Esophagus squamous epithelium (tissue), 5 donors: ENCODE measurements at regions not wholly inside any gene's neighbourhood (a gene's known extent, or its start where the extent isn't known, plus 50 kb on each side); places are given as distances from the start of the nearest gene placed in this dataset.
A peak's percentile ranks its signal among the peaks of the same experiment; 100 is the strongest.

Experiments
- DNase-seq: peaks from one replicate; lab custom pipeline; 2025; lab: John Stamatoyannopoulos, UW
- H3K27ac ChIP-seq, 4 donors: fragments of 200-600 bp; sonication (generic); one replicate each; pipeline ENCODE4 v1.5.1; 2016 to 2019; ENCODE audit warnings: mild to moderate bottlenecking in 1 of 4
- H3K27me3 ChIP-seq, 4 donors: fragments of 200-600 bp; sonication (generic); 1 replicate in 3 of 4; 2 replicates in 1 of 4; pipeline versions ENCODE4 v1.5.1 to v1.6.0; 2017 to 2021; ENCODE audit warnings: antibody characterized with exemption in 1 of 4
- H3K36me3 ChIP-seq, 3 donors: fragments of 200-600 bp; sonication (generic); one replicate each; pipeline ENCODE4 v1.5.1; 2016 to 2019
- H3K4me1 ChIP-seq, 3 donors: fragments of 200-600 bp; sonication (generic); one replicate each; pipeline ENCODE4 v1.5.1; 2017 to 2019
- H3K4me3 ChIP-seq, 4 donors: fragments of 200-600 bp; sonication (generic); 1 replicate in 3 of 4; 2 replicates in 1 of 4; pipeline ENCODE4 v1.5.1; 2016 to 2019; ENCODE audit warnings: mild to moderate bottlenecking in 2 of 4, moderate library complexity in 1 of 4
- H3K9me3 ChIP-seq, 3 donors: fragments of 200-600 bp; sonication (generic); one replicate each; pipeline ENCODE4 v1.5.1; 2016 to 2019
- POLR2A ChIP-seq, 4 donors: fragments of 450-650 bp; IDR thresholded peaks; one replicate each; pipeline ENCODE4 v1.6.1; 2017; ENCODE audit warnings: antibody characterized with exemption in 4 of 4, mild to moderate bottlenecking in 4 of 4, moderate library complexity in 3 of 4
- WGBS, 2 donors: methylation state at CpG; one replicate each; pipeline ENCODE4 v1.1.5; 2018; 5-methylcytosine and 5-hydroxymethylcytosine counted together
- intact Hi-C: fragments of 100-400 bp; cut with DNase I; formaldehyde crosslinking; loops from one replicate; pipeline ENCODE4 v1.15.0; 2022
- TF ChIP-seq, protein P1 (sequence below), 6 experiments: fragments of 450-650 bp in 4 of 6; fragments of 200-600 bp in 2 of 6; sonication (generic) in 2 of 6; IDR thresholded peaks; one replicate each; pipeline ENCODE4 v1.5.1; 2016 to 2019; ENCODE audit warnings: antibody characterized with exemption in 6 of 6, mild to moderate bottlenecking in 4 of 6, moderate library complexity in 4 of 6
- donor health status: DM: yes; HTN: yes; CAD: no.

DNA sequence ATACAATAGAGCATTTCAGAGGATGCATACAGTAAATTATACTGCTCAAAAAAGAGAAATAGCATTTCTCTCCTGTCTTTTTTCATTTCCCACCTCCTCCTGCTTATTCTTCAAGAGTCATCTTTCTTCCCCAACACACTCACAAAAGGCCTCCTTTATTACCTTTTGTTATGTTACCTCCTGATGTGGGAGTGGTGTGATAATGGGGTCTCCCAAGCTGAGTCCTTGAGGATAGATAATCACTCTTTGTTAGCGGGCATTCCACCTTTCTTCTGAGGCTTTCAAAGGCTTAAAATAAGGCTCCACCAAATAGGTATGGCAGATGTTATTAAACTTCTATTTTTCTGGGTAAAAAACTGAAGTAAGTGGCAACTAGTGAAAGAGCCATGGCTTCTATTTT is 159.8 kb downstream of the CPEB2 start:
- no peaks in the 10 kb centered on the region for H3K27me3 ChIP-seq
- no peak overlapping the region for H3K27ac ChIP-seq
- peaks cover 0 to 45% (median 8%) of the 10 kb centered on the region in 3 donors for H3K4me1 ChIP-seq
- WGBS, 2 donors = 100% methylated on average over 1 of the region's 1 CpG
- H3K36me3 ChIP-seq = no peaks in the 10 kb centered on the region
- DNase-seq = no peak
- H3K4me3 ChIP-seq = no peak overlapping the region
- H3K9me3 ChIP-seq = no peaks in the 10 kb centered on the region
- intact Hi-C loops = no loop called here
- TF ChIP-seq POLR2A (IDR thresholded peaks at IDR 0.05) = no peak
- TF ChIP-seq, protein P1, sequence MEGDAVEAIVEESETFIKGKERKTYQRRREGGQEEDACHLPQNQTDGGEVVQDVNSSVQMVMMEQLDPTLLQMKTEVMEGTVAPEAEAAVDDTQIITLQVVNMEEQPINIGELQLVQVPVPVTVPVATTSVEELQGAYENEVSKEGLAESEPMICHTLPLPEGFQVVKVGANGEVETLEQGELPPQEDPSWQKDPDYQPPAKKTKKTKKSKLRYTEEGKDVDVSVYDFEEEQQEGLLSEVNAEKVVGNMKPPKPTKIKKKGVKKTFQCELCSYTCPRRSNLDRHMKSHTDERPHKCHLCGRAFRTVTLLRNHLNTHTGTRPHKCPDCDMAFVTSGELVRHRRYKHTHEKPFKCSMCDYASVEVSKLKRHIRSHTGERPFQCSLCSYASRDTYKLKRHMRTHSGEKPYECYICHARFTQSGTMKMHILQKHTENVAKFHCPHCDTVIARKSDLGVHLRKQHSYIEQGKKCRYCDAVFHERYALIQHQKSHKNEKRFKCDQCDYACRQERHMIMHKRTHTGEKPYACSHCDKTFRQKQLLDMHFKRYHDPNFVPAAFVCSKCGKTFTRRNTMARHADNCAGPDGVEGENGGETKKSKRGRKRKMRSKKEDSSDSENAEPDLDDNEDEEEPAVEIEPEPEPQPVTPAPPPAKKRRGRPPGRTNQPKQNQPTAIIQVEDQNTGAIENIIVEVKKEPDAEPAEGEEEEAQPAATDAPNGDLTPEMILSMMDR (IDR thresholded peaks at IDR 0.05) = no peak

DNA sequence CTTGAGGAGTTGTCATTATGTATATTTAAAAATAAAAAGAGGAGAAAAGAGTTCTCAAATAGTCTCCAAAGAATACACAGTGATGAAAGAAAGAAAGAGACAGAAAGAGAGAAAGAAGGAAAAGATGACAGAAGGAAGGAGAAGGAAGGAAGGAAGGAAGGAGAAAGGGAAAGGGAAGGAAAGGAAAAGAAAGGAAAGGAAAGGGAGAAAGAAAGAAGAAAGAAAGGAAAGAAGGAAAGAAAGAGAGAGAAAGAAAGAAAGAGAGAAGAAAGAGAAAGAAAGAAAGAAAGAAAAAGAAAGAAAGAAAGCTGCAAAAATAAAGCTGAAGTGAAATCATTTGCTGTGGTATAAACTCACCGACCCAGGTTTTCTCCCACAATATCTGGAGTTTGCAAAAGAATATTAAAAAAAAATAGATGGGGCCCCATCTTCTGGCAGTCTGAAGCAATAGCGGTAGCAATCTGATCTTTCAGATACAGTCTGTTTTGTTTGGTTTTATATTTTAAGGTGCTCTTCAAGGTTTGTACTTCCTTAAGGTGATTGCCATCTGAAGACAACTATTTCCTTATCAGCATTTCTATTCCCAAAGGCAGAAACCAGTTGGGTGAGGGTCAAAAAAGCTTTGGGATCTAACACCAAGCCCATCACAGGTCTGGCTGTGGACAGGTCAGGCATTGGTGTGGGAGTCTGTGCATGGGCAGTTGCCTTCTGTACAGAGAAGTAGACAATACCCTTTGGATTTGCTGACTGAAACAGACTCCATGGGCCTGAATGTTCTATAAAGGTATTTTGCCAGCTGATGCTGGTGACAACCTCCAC is 160.4 kb downstream of the CPEB2 start:
- TF ChIP-seq, protein P1 (IDR thresholded peaks at IDR 0.05) = peak in 4 of 6 experiments; percentile 22 to 47 (median 30)
- TF ChIP-seq POLR2A (IDR thresholded peaks at IDR 0.05) = no peak
- H3K4me3 ChIP-seq = no peak overlapping the region
- no peak overlapping the region for H3K27ac ChIP-seq
- no peaks in the 10 kb centered on the region for H3K36me3 ChIP-seq
- H3K27me3 ChIP-seq = no peaks in the 10 kb centered on the region
- intact Hi-C loops = no loop called here
- 11 to 14% methylated on average over 2 of the region's 2 CpGs for WGBS, 2 donors
- H3K9me3 ChIP-seq = no peaks in the 10 kb centered on the region
- no peak for DNase-seq
- H3K4me1 ChIP-seq = peaks cover 0 to 45% (median 8%) of the 10 kb centered on the region in 3 donors

DNA sequence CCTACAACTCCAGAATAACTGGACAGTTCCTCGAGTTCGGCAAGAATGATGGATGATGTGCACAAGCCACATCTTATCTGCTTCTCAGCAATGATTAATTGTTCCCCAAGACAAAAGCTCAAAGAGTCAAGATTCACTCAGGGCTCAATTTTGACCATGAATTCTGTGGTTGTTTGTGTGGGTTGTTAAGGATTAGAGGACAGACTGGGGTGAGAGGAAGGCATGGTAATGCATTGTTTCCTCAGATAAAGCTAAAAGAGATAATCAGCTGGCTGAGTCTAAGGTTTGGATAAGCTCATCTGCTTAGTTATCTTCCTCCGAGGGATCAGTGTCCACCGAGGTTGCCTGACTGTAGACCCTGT is 161.0 kb downstream of the CPEB2 start:
- Histone ChIP-seq H3K4me1 (peaks cover 0 to 39% (median 8%) of the 10 kb centered on the region in 3 donors), H3K9me3 (no peaks in the 10 kb centered on the region), H3K27me3 (no peaks in the 10 kb centered on the region), H3K27ac (no peak overlapping the region), H3K36me3 (no peaks in the 10 kb centered on the region), H3K4me3 (no peak overlapping the region)
- intact Hi-C loops = no loop called here
- 51 to 52% methylated on average over 4 of the region's 4 CpGs for whole genome bisulfite sequencing, 2 donors
- DNase-seq = no peak
- no peak for TF ChIP-seq POLR2A (IDR thresholded peaks at IDR 0.05)
- TF ChIP-seq, protein P1 (IDR thresholded peaks at IDR 0.05) = no peak

DNA sequence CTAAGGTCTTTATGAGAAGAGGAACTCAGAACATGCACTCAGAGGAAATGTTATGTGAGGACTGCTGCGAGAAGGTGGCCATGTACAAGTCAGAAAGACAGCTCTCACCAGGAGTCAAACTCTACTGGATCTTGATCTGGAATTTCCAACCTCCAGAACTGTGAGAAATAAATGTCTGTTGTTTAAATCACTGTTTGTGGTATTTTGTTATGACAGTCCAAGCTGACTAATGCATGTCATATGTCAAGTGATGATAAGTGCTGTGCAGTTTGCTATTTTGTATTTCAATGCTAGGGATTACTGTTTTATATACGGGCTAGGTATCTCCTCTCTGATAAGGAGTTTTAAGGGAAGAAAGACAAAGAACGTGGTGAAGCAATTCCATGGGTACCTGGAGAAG is 162.3 kb downstream of the CPEB2 start:
- intact Hi-C loops = no loop called here
- DNase-seq = no peak
- TF ChIP-seq POLR2A (IDR thresholded peaks at IDR 0.05) = no peak
- TF ChIP-seq, protein P1 (IDR thresholded peaks at IDR 0.05) = no peak
- Histone ChIP-seq H3K9me3 (no peaks in the 10 kb centered on the region), H3K4me3 (no peak overlapping the region), H3K27ac (no peak overlapping the region), H3K27me3 (no peaks in the 10 kb centered on the region), H3K36me3 (no peaks in the 10 kb centered on the region), H3K4me1 (peaks cover 0 to 27% (median under 1%) of the 10 kb centered on the region in 3 donors)
- whole genome bisulfite sequencing, 2 donors = 55 to 64% methylated on average over 3 of the region's 3 CpGs

DNA sequence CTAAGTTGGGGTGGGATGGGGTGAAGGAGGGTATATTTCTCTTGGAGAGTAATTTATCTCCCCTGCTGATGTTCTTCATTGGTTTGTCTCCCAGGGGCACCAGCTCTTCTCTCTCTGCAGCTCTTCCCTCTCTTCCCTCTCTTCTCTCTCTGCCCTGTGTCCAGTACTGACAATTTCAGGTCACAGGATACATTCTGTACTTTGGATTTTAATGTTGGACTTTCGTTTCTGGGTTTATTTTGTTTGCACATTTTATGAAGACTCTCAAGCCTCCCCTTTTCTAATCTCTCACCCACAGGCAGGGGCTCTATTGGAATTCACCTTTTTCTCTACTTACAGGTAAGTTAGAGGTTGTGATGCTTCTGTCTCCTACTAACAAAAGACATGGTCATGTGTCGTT is 165.5 kb downstream of the CPEB2 start:
- 28 to 49% methylated on average over 2 of the region's 2 CpGs for WGBS, 2 donors
- Histone ChIP-seq H3K4me3 (no peak overlapping the region), H3K27me3 (no peaks in the 10 kb centered on the region), H3K36me3 (no peaks in the 10 kb centered on the region), H3K9me3 (peaks cover 0 to 10% (median 0%) of the 10 kb centered on the region in 3 donors), H3K4me1 (peaks cover 0 to 3% (median 0%) of the 10 kb centered on the region in 3 donors), H3K27ac (no peak overlapping the region)
- TF ChIP-seq, protein P1 (IDR thresholded peaks at IDR 0.05) = no peak
- no peak for TF ChIP-seq POLR2A (IDR thresholded peaks at IDR 0.05)
- intact Hi-C loops = no loop called here
- no peak for DNase-seq
